SKM-1 treated with dmso at 0.1 percent for 144 hours (cell line): ENCODE measurements at regions not wholly inside any gene's neighbourhood (a gene's known extent, or its start where the extent isn't known, plus 50 kb on each side); places are given as distances from the start of the nearest gene placed in this dataset.

Source experiments
- DNase-seq: peaks from one replicate; lab custom pipeline; 2025; ENCODE audit not compliant: unreplicated experiment; lab: John Stamatoyannopoulos, UW

DNA sequence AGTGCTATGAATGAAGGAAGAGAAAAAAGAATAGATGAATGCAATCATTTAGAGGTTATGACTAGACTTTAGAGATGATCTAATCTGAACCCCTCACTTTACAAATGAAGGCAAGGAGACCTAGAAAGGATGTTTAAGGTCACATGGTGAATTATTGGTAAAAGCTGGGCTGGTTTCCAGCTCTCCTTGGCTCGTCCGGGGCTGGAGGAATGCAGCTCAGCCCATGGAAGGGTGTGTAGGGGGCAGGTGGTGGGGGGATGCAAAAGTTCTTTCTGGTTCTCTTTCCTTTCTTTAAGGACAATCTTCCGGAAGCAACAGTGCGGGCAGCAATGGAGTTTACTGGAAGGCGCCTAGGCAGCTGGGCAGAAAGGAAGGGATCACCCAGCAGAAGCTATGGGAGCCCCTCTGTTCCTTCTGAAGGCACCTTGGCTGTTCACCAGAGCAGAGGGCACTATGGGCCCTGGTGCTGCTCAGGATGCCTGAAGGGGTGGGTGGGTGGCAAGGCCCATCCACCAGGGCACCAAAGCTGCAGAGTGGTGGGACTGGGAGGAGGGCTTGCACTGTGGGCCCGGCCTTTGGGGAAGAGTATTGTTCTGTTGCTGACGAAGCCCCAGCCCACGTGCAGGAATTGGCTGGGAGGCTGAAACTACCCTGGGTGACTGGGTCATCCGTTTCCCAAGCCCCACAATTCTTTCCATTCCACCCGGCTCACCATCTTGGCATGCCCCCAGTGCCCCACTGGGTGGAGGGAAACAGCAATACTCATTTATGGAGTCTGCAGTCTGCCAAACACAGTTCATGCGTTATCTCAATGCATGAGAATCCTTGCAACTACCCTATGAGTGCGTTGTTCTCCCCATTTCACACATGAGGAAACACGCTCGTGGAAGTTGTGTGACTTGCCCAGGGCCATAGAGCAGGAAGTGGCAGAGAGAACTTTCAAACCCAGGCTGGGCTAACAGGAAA, 78.2 kb downstream of the IRF2BPL start:
- DNase-seq: no peak

DNA sequence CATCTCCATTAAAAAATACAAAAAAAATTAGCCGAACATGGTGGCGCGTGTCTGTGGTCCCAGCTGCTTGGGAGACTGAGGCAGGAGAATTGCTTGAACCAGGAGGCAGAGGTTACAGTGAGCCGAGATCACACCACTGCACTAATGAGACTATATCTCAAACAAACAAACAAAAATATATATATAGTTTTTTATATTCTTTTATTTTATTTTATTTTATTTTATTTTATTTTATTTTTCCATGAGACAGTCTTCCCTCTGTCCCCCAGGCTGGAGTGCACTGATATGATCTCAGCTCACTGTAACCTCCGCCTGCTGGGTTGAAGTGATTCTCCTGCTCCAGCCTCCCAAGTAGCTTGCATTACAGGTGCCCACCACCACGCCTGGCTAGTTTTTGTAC, 79.5 kb downstream of the IRF2BPL start:
- DNase-seq: no peak

DNA sequence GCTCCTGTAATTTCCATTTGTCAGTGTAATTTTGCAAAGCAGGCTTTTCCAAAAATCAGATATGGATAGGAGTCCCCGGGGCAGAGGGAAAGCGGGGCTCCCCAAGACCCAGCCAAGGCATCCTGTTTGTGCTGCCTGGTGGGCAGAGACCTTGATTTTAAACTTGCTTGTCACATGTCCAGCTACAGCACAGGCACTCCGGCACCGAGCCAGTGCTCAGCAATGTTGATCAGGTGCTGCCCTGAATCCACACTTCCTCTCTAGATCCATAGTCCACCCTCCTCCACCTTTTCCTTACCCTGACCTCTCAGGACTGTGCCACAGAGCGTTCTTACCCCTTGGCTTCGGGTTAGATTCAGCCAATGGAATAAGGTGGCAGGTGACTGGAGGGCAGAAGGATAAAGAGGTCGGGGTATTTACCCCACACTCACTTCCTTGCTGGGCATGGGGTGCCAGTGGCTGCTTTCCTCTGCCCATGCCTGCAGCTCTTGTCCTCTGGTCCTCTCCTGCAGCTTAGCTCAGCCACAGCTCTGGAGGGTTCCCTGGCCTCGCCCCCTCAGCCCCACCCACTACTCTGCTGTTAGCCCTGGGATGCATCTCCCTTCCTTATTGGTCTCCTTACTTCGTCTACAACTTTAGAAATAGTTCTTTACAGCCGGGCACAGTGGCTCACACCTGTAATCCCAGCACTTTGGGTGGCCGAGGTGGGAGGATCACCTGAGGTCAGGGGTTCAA, 80.1 kb downstream of the IRF2BPL start:
- DNase-seq: no peak

DNA sequence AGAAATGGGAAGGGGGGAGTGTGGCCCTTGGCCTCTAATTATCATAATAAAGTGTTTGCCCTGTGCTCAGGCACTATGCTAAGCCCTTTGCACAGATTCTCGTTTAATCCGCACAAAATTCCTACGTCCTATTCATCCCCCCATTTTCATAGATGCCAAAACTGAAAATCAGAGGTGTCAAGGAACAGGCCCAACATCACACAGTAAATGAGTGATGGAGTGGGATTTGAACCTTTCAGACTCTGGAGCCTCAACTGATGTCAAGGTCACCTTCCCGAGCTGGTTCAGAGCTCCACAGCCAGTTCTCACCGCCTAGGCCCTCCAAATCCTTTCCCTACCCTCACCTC, 80.7 kb downstream of the IRF2BPL start:
- DNase-seq: no peak

DNA sequence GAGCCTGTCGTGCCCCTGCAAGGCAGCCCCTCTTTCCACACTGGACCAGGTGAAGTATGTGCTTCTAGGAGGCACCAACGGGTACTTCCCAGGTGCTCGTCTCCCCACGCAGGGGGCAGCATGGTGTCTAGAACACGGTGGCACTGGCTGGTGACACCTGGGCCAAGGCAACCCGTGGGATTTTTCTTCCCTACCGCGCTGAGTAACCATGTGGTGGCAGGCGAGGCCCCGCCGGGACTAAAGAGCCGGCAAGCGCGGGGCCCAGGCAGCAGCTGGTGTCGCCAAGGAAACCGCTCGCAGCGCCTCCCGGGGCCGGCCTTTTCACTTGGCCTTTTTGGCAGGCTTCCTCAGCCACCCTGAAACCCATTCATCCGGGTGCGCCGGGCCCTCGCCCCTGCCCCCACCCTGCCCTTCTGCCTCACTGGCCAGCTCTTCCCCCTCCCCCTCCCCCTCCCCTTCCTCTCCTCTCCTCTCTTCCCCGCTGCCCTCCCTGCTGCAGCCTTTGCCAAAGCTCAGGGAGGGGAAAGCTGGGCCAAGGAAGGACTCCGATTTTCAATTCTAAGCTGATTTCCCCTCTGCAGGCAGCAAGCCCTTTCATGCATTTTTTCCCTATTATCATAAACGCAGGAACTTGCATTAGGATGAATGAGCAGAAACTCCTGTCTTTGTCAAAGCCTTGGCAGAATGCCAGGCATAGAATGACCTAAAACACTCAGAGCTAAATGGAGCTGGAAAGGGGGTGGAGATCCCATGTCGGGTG, 81.2 kb downstream of the IRF2BPL start:
- DNase-seq: peak; percentile 42

DNA sequence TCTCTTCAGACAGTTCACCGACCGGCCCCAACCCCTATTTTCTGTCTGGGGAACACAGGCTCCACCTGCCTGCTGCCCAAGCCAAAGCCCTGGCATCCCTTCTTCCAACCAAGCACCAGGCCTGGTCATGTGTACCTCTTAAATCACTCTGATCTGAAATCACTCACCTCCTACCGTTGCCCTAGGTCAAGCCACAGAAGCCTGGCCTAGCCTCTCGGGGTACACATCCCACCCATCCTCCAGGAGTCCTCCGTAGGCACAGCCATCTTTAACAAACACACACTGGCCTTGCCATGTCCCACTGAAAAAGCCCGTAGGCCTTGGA, 81.8 kb downstream of the IRF2BPL start:
- DNase-seq: no peak

DNA sequence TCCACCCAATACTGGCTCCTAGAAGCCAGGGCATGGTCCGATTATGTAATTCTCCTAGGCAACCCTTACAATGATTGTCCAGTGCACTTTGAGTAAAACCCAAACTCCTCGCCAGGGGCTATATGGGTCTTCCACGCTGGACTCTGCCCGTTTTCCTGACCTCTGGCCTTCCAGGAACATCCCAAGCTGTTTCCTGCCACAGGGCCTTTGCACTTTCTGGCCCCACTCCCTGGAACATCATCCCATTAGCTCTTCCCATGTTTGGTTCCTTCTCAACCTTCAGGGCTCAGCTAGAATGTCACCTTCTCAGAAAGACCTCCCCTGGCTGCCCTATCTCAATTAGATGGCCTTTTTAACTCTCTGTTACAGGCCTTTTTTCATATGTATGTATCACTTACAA, 85.4 kb downstream of the IRF2BPL start:
- DNase-seq: no peak

DNA sequence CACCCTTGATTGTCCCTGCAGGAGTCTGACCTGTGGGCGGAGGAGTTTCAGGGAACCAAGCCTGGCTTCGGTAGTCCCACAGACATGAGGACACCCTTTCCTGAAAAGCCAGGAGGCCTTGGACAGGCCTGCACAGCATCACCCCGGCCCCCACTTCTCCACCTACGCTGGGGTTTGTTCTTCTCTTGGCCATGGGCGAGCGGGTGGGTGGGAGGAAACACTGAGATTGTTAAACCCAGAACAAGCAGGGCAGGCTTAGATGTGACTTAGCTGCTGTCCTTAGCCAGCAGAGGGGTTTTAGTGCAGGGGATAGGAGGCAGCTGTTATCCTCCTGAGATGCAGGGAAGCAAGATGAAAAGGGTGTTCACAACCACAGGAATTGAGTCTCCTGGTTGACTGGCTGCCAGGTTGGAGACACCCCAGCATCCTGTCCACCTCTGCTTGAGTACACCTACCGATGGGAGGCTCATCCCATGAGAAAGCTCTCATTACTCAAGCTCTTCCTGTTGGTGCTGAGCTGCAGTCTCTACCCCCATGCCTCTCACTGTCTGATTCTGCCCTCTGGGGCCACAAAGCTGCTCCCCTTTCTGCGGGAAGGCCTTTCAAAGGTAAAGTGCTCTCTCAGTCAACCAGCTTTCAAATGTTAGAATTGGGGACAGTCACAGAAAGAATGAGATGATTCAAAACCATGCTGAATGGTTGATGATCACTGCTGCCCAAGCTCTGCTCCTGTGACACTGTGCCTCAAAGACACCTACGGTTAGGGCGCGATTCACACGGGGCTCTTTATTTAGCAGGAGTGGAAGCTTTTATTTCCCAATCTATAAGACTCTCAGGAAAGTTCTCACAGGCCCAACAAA, 86.3 kb downstream of the IRF2BPL start:
- no peak for DNase-seq

DNA sequence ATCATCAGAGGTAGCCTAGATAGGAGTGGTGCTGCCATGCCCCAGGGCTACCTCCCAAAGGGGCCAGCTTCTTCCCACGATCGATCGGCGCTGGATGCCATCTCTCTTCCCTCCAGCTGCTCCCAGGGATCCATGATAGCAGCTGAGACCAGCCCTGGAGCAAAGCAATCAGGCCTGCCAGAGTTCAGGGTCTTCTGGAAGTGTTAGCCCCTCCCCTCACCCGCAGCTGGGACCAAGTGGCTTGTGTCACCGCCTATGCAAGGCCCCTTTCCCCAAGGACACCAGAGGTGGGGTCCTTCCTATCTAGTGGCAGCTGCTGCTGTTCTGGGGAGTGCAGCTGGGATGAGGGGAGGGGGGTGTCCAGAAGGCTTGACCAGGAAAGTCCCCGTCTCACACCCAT, 87.0 kb downstream of the IRF2BPL start:
- DNase-seq: no peak

DNA sequence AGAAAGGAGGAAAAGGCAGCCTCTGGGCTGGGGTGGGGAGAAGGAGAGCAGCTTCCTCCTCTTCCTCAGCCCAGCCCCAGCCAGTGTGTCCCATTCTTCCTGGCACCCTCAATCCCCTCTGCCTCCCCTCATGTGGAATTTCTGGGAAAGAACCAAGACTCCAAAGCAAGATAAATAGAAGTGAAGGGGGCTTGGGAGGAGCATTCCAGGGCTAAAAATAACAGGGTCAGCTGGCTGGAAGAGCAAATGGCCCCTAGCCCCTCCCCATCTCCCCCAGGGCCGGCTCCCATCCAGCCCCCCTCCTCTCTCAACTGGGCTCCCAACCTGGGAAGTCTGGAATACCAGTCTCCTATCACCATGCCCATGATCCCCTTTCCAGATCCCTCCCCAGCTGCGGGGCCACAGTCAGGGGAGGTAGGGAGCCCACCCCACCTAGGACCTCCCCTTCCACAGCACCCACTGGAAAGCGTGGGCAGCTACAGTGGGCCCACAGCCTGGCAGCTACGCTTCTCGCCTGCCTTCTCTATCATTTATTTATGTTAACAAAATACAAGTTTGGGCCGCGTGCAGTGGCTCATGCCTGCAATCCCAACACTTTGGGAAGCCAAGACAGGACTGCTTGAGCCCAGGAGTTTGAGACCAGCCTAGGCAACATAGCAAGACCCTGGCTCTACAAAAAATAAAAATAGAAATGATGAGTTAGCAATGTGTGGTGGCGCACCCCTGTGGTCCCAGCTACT, 88.3 kb downstream of the IRF2BPL start:
- no peak for DNase-seq

DNA sequence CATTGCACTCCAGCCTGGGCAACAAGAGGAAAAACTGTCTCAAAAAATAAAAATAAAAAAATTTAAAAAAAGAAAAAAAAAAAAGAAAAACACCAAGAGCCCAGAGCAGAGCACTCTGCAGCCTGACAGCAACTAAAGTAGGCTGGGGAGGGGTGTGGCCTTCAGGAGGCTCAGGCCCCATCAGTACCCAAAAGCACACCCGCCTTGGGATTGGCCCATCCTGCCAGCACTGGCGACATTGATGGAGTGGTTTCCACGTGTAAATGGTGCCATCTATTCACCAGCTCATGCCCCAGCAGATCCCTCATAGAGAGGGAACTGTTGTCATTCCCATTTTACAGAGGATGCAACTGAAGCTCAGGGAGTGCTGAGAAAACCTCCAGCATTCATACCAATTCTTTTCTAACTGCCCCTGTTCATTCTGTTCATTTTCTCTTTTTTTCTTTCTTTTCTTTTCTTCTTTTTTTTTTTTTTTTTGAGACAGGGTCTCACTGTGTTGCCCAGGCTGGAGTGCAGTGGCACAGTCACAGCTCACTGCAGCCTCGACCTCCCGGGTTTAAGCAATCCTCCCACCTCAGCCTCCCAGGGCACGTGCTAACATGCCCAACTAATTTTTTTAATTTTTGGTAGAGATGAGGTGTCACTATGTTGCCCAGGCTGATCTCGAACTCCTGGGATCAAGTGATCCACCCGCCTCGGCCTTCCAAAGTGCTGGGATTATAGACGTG, 89.3 kb downstream of the IRF2BPL start:
- no peak for DNase-seq

DNA sequence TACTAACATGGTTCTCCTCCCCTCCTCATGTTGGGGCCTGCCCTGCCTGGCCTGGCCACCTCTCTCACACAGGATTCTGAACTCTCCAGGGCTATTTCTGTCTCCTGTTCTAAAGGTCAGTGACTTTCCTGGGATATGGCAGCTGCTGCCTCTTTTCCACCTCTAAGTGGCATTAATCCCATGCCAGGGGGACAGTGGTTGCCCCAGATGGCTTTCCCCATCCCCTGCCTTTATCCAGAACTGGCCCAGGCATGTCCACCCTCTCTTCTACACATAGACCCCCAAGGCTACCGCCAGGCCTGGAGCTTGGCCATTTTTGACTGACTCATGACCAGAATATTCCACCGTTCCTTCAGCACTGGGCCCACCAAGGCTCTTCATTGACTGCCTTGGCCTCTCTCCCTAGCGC, 90.4 kb downstream of the IRF2BPL start:
- DNase-seq: no peak

DNA sequence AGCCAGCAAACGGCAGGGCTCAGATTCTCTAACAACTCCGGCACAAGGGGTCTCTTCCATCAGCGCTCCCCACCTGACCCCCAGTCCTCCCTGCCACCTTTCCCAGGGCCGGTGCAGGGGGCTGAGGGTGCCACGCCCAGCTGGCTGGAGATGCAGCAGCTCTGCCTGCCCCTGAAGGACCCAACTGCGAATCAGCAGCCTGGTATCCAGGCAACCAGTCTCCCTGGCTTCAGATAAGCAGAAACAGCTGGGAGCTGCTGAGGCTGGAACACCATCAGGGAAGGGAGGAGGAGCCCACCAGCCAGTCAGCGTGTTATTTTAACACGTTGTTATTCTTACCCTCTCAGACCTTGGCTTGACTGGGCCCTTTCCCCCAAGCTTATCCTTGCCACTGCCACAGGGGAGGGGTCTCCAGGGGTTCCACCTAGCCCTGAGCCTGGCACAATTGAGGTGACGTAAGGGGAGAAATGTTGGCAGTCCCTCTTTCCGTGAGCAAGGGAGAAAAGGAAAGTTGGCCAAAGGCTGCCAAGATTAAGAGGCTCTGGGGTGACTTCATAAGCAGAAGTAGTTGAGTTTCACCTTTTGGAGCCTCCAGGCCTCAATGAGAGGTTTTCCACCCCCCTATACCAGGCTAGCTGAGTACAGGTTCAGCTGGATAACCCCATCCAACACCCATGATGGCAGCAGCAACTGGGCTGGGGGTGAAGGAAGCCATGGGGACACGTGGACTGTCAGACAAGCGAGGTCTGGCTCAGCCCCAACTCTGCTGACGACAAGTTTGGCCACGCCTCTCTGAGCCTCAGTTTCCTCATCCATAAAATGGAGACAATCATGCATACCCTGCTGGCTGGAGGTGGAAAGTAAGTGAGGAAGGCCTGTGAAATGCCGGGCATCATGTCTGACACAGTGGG, 91.1 kb downstream of the IRF2BPL start:
- DNase-seq: no peak

DNA sequence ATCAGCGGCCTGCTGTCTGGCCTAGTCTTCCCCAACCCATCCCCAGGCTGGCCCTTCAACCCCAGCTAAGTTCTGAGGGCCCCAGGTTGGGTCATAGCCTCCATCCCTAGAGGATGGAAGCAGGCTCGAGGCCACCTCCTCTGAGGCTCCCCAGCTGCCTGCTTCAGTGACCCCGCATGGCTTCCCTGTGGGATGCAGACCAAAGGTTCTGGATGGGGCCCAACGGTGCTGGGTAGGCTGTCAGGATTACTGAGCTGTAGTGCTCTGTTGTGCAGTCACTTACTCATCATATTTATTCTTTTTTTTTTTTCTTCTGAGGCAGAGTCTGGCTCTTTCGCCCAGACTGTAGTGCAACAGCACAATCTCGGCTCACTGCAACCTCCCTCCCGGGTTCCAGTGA, 92.0 kb downstream of the IRF2BPL start:
- DNase-seq: no peak

DNA sequence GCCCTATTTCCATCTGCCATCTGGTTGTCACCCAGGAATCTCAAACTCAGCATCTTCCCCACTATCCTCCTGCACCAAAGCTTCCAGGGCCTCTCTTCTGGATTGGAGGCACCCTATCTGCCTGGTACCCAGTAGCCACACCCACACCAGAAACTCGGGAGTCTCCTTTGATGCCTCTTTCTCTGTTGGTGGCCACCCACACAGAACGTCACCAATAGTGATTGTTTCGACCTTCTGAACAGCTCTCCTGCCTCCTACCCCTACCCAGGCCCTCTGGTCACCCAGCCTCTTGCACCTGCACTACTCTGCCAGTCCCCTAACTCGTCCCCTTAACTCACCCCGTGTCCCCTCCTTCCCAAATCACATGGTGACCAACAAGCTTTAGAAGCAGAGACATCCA, 95.0 kb downstream of the IRF2BPL start:
- DNase-seq: no peak

DNA sequence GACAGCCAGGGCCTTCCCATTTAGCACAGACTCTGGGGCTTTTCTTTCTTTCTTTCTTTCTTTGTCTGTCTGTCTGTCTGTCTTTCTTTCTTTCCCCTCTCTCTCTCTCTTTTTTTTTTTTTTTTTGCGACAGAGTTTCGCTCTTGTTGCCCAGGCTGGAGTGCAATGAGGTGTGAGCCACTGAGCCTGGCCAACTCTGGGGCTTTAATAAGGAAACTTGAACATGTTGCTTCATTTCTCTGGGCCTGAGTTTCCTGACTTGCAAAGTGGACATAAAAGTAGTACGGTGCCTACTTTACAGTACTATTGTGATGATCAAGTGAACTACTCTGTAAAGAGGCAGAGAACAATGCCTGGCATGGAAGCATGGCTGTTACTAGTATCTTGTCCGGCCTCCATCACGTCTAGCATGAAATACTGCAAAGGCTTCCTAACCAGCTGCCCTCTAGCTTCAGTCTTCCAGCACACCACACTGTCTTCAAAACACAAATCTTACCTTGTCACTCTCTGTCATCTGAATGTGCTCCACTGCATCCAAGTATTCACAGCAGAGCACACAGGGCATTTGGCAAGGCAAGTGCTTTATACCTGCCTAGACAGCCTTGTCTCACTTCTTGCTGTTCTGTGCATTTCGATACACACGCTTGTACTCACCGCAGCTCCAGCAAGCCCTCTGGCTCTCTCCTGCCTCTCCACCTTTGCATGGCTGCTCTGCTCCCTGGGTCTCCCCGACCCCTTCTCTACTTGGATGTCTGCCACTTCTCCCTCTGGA, 96.7 kb downstream of the IRF2BPL start:
- no peak for DNase-seq

DNA sequence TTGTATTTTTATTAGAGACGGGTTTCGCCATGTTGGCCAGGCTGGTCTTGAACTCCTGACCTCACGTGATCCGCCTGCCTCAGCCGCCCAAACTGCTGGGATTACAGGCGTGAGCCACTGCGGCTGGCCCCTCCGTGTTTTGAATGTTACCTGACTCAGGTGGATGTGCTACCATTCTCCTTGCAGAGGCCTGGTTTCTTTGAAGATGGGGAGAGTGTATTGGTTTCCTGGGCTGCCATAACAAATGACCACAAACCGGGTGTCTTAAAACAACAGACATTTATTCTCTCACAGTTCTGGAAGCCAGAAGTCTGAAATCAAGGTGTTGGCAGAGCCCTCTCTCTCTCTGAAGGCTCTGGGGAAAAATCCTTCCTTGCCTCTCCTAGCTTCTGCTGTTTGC, 98.0 kb downstream of the IRF2BPL start:
- no peak for DNase-seq

DNA sequence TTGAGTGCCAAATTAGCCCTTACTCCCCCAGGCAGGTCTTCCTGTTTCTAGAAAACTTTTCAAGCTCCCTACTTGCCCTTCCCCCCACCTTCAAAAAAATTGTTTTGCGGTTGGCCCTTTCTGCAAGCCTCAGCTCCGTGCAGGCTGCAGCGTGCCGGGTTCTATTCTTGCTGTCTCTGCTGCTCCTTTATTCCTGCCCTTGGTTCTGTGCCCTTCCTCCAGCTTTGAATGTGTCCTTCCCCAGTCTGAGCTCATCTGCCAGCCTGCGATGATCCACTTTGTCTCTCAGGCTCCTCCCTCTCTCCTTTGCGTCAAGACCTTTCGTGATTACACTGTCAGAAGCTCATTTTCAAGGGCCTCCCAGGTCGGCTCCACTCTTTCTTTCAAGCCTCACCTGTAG, 98.6 kb downstream of the IRF2BPL start:
- peak; percentile 57 for DNase-seq
